ENCODE measurements at regions not wholly inside any gene's neighbourhood (a gene's known extent, or its start where the extent isn't known, plus 50 kb on each side); places are given as distances from the start of the nearest gene placed in this dataset.

DNA sequence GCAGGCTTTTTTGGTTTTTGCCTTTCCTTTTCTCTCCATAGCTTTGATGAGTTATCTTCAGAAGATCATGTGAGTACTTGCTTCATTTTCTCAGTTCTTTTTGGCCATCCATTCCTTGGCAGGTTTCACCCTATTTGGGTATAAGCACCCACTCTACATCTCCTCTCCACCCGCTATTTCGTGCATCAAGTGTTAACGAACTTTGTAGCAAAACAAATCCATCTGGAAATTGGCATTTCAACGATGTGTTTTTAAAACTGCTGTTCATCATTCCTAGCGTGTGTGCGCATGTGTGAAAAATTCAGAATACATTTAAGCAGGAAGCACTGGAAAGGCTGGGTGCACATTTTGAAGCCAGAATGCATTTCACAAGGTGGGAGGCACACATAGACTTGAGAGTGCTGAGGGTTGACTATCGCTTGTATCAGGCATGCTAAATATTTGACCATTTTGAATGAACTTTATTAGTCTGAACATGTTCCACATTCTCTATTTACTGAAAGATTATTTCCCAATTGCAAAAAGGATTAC is 89.7 kb upstream of the FHIT start:
- TF ChIP-seq, protein P1, sequence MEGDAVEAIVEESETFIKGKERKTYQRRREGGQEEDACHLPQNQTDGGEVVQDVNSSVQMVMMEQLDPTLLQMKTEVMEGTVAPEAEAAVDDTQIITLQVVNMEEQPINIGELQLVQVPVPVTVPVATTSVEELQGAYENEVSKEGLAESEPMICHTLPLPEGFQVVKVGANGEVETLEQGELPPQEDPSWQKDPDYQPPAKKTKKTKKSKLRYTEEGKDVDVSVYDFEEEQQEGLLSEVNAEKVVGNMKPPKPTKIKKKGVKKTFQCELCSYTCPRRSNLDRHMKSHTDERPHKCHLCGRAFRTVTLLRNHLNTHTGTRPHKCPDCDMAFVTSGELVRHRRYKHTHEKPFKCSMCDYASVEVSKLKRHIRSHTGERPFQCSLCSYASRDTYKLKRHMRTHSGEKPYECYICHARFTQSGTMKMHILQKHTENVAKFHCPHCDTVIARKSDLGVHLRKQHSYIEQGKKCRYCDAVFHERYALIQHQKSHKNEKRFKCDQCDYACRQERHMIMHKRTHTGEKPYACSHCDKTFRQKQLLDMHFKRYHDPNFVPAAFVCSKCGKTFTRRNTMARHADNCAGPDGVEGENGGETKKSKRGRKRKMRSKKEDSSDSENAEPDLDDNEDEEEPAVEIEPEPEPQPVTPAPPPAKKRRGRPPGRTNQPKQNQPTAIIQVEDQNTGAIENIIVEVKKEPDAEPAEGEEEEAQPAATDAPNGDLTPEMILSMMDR (IDR thresholded peaks at IDR 0.05; ENCODE audit: low read length) = no peak
- TF ChIP-seq EZH2 (IDR thresholded peaks at IDR 0.05; ENCODE audit: borderline replicate concordance, low read length) = no peak

All from OCI-LY1 (cell line).